Upper lobe of left lung (tissue), 6 donors: ENCODE measurements at regions not wholly inside any gene's neighbourhood (a gene's known extent, or its start where the extent isn't known, plus 50 kb on each side); places are given as distances from the start of the nearest gene placed in this dataset.
A peak's percentile ranks its signal among the peaks of the same experiment; 100 is the strongest.

Source experiments
- ATAC-seq, 2 donors: fragments of 200-7000 bp; cut with Tn5 transposase; one replicate each; pipeline ENCODE4 v1.9.1; 2022; ENCODE audit warnings: mild to moderate bottlenecking in 2 of 2, moderate library complexity in 2 of 2; ENCODE audit not compliant: low FRiP score in 2 of 2
- DNase-seq, 2 donors: peaks; one replicate each; pipeline ENCODE4 v3.0.0-alpha.2; 2019 to 2020
- H3K27ac ChIP-seq, 4 donors: fragments of 200-600 bp; sonication (generic); one replicate each; pipeline ENCODE4 v1.5.1; 2016 to 2019
- H3K27me3 ChIP-seq, 4 donors: fragments of 200-600 bp; sonication (generic); one replicate each; pipeline ENCODE4 v1.5.1; 2017 to 2019
- H3K36me3 ChIP-seq, 4 donors: fragments of 200-600 bp; sonication (generic); one replicate each; pipeline ENCODE4 v1.5.1; 2016 to 2019
- H3K4me1 ChIP-seq, 4 donors: fragments of 200-600 bp; sonication (generic); one replicate each; pipeline ENCODE4 v1.5.1; 2018 to 2019
- H3K4me3 ChIP-seq, 4 donors: fragments of 200-600 bp; sonication (generic); one replicate each; pipeline ENCODE4 v1.5.1; 2017 to 2019; ENCODE audit warnings: mild to moderate bottlenecking in 2 of 4, moderate library complexity in 1 of 4
- H3K9me3 ChIP-seq, 4 donors: fragments of 200-600 bp; sonication (generic); one replicate each; pipeline ENCODE4 v1.5.1; 2018 to 2019
- EP300 ChIP-seq, 4 donors: sonication (generic); formaldehyde crosslinking; IDR thresholded peaks; one replicate each; pipeline ENCODE4 v1.5.1; 2017; ENCODE audit warnings: antibody characterized with exemption in 4 of 4, control low read depth in 2 of 4
- POLR2A ChIP-seq, 4 donors: fragments of 450-650 bp; IDR thresholded peaks; one replicate each; pipeline ENCODE4 v1.5.1; 2016 to 2017; ENCODE audit warnings: antibody characterized with exemption in 4 of 4, mild to moderate bottlenecking in 2 of 4
- POLR2AphosphoS5 ChIP-seq, 2 donors: sonication (generic); formaldehyde crosslinking; IDR thresholded peaks; one replicate each; pipeline ENCODE4 v1.5.1; 2017; ENCODE audit warnings: antibody characterized with exemption in 2 of 2
- WGBS, 2 donors: methylation state at CpG; one replicate each; pipeline ENCODE4 v1.1.5; 2017 to 2018; 5-methylcytosine and 5-hydroxymethylcytosine counted together
- TF ChIP-seq, protein P1 (sequence below), 6 experiments: fragments of 450-650 bp in 4 of 6; fragments of 200-600 bp in 2 of 6; sonication (generic) in 2 of 6; IDR thresholded peaks; one replicate each; pipeline ENCODE4 v1.5.1; 2016 to 2019; ENCODE audit warnings: antibody characterized with exemption in 6 of 6
- donor health status: DM: no; HTN: no; CAD: no; lungs with moderate emphysema.
- donor health status: DM: no; HTN: yes; CAD: no; lungs with severe emphysema.

DNA sequence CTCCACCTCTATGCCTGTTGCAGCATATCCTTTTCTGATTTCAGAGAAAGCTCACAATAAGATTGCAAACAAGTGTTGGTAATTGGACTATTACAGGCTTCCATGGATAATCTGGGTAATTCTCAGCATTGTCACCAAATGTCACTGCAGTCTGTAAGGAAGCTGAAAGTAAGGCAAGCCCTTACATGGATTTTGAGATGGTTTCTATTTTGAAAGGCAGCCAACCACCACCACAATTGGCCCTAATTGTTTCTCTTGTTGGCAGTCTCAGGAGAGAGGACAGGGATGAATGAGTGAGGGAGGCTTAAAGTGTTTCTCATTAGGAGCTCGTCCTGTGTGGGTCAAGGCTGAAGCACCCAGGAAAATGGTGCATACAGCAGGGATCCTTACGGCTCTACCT is 879.9 kb downstream of the TUSC7 start:
- no peaks in the 10 kb centered on the region for H3K27me3 ChIP-seq
- DNase-seq (no peak), ATAC-seq (no peak)
- no peak overlapping the region for H3K4me3 ChIP-seq
- no peaks in the 10 kb centered on the region for H3K9me3 ChIP-seq
- no peak overlapping the region for H3K27ac ChIP-seq
- no peak for TF ChIP-seq POLR2AphosphoS5 (IDR thresholded peaks at IDR 0.05)
- TF ChIP-seq POLR2A (IDR thresholded peaks at IDR 0.05), result no peak
- no peak for TF ChIP-seq EP300 (IDR thresholded peaks at IDR 0.05)
- TF ChIP-seq, protein P1, sequence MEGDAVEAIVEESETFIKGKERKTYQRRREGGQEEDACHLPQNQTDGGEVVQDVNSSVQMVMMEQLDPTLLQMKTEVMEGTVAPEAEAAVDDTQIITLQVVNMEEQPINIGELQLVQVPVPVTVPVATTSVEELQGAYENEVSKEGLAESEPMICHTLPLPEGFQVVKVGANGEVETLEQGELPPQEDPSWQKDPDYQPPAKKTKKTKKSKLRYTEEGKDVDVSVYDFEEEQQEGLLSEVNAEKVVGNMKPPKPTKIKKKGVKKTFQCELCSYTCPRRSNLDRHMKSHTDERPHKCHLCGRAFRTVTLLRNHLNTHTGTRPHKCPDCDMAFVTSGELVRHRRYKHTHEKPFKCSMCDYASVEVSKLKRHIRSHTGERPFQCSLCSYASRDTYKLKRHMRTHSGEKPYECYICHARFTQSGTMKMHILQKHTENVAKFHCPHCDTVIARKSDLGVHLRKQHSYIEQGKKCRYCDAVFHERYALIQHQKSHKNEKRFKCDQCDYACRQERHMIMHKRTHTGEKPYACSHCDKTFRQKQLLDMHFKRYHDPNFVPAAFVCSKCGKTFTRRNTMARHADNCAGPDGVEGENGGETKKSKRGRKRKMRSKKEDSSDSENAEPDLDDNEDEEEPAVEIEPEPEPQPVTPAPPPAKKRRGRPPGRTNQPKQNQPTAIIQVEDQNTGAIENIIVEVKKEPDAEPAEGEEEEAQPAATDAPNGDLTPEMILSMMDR (IDR thresholded peaks at IDR 0.05), result no peak
- H3K36me3 ChIP-seq, result no peaks in the 10 kb centered on the region
- H3K4me1 ChIP-seq, result no peaks in the 10 kb centered on the region
- 56 to 68% methylated on average over 2 of the region's 2 CpGs for WGBS, 2 donors

DNA sequence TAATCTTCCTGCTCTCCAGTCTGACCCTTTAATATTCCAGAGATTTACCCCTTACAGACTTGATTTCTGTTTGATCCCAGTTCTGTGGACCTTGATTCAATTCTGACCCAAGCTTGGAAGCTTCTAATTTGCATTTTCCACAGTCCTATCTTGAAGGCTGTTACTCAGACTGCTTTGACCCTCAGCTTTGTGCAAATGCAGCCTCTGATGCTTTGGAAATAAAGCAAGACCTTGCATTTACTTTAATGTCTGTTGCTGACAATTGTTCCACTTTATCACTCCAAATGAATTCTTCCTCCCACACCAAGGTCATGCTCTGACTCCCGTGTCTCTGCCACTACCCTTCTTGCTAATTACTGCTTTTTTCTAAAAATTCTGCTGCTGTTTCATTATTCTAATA is 886.0 kb downstream of the TUSC7 start:
- DNase-seq (no peak), ATAC-seq (no peak)
- no peak overlapping the region for H3K4me3 ChIP-seq
- no peak for TF ChIP-seq POLR2A (IDR thresholded peaks at IDR 0.05)
- no peaks in the 10 kb centered on the region for H3K9me3 ChIP-seq
- 41 to 55% methylated on average over 1 of the region's 1 CpG for WGBS, 2 donors
- H3K27me3 ChIP-seq, result no peaks in the 10 kb centered on the region
- H3K4me1 ChIP-seq, result no peaks in the 10 kb centered on the region
- no peak overlapping the region for H3K27ac ChIP-seq
- H3K36me3 ChIP-seq, result no peaks in the 10 kb centered on the region

DNA sequence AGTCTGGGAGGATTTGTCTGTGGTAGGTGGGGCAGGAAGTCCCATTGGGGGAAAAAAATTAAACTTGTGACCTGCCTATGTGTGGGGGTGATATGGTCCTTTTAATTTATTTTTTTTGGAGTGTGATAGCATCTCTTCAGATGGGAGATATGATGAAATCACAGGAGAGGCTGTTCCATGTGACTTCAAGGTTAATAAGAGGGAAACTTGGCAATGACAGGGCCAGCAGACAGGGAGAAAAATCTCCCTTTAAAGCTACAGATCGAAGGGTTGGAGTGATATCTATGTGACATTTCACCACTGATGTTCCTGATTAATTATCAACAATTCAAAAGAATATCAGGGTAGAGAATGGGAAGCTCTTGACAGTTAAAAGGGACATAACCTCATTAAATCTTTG is 886.9 kb downstream of the TUSC7 start:
- WGBS, 2 donors, result 56 to 59% methylated on average over 1 of the region's 1 CpG
- H3K27ac ChIP-seq, result no peak overlapping the region
- H3K27me3 ChIP-seq, result no peaks in the 10 kb centered on the region
- H3K36me3 ChIP-seq, result no peaks in the 10 kb centered on the region
- DNase-seq (no peak), ATAC-seq (no peak)
- H3K9me3 ChIP-seq, result no peaks in the 10 kb centered on the region
- H3K4me1 ChIP-seq, result no peaks in the 10 kb centered on the region
- TF ChIP-seq EP300 (IDR thresholded peaks at IDR 0.05) (no peak), POLR2A (IDR thresholded peaks at IDR 0.05) (no peak), POLR2AphosphoS5 (IDR thresholded peaks at IDR 0.05) (no peak)
- TF ChIP-seq, protein P1 (IDR thresholded peaks at IDR 0.05), result no peak
- no peak overlapping the region for H3K4me3 ChIP-seq

DNA sequence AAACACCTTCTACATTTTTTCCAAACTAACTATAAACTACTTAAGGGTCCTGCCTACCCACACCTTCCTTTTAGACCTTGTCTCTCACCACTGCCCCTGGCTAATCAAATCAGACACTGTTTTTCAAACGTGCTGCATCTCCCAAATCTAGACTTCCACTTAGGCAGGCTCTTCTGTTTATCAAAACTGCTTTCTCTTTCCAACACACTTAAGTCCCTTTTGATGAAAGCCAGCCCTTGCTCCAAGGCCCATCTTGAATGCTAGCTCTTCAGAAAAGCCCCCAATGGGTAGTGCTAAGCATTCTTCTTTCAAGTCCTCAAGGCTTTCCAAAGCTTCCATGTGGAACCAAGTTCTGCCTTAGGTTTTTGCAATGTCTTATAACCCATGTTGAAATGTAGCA is 888.3 kb downstream of the TUSC7 start:
- no peak for ATAC-seq
- no peaks in the 10 kb centered on the region for H3K27me3 ChIP-seq
- H3K4me1 ChIP-seq, result no peaks in the 10 kb centered on the region
- TF ChIP-seq POLR2A (IDR thresholded peaks at IDR 0.05) (no peak), POLR2AphosphoS5 (IDR thresholded peaks at IDR 0.05) (no peak), EP300 (IDR thresholded peaks at IDR 0.05) (no peak)
- TF ChIP-seq, protein P1 (IDR thresholded peaks at IDR 0.05), result no peak
- H3K9me3 ChIP-seq, result no peaks in the 10 kb centered on the region
- no peak for DNase-seq
- H3K4me3 ChIP-seq, result no peak overlapping the region
- H3K36me3 ChIP-seq, result no peaks in the 10 kb centered on the region
- WGBS, 2 donors, result 45 to 50% methylated on average over 1 of the region's 1 CpG
- H3K27ac ChIP-seq, result no peak overlapping the region

DNA sequence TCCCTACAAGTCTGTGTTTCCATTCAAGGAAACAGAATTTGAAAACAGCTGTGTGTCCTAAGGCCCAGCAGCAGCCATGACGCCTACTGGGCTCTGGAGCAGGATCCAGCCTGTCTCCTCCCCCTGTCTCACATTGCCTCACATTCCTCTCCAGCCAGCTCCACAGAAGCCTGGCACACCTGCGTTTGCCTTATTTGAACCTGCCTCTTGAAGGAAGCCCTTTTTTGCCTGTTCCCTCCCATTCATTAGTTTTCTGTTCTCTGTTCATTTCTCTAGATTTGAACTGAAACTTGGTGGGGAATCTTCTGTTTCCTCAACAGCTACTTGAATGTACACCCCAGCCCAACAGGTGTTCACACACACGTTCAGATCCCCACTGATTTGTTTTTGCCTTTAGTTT is 890.5 kb downstream of the TUSC7 start:
- 45 to 47% methylated on average over 3 of the region's 3 CpGs for WGBS, 2 donors
- H3K4me1 ChIP-seq, result no peaks in the 10 kb centered on the region
- TF ChIP-seq, protein P1 (IDR thresholded peaks at IDR 0.05), result no peak
- TF ChIP-seq EP300 (IDR thresholded peaks at IDR 0.05), result no peak
- no peak for TF ChIP-seq POLR2AphosphoS5 (IDR thresholded peaks at IDR 0.05)
- no peak for TF ChIP-seq POLR2A (IDR thresholded peaks at IDR 0.05)
- no peaks in the 10 kb centered on the region for H3K36me3 ChIP-seq
- ATAC-seq (peak in 1 of 2 donors; percentile 43), DNase-seq (peak in 1 of 2 donors; percentile 48)
- no peak overlapping the region for H3K4me3 ChIP-seq
- no peak overlapping the region for H3K27ac ChIP-seq
- H3K9me3 ChIP-seq, result no peaks in the 10 kb centered on the region
- no peaks in the 10 kb centered on the region for H3K27me3 ChIP-seq
